Liver (tissue), 3 donors: ENCODE measurements at regions not wholly inside any gene's neighbourhood (a gene's known extent, or its start where the extent isn't known, plus 50 kb on each side); places are given as distances from the start of the nearest gene placed in this dataset.

ENCODE experiments used
- CTCF ChIP-seq: fragments of 150-350 bp; IDR thresholded peaks from 2 replicates; pipeline ENCODE4 v1.5.1; 2017; ENCODE audit warnings: improper control_type of control experiment, low read depth, low read length; ENCODE audit not compliant: missing input control
- EGR1 ChIP-seq, 2 donors: IDR thresholded peaks; 2 replicates each; pipeline ENCODE4 v1.6.1; 2016 to 2018; ENCODE audit warnings: antibody characterized with exemption in 2 of 2, low read depth in 2 of 2
- FOXA1 ChIP-seq: IDR thresholded peaks from 2 replicates; pipeline ENCODE4 v1.6.1; 2016; ENCODE audit warnings: antibody characterized with exemption
- FOXA2 ChIP-seq: IDR thresholded peaks from 2 replicates; pipeline ENCODE4 v1.6.1; 2016; ENCODE audit warnings: antibody characterized with exemption
- JUND ChIP-seq, 2 donors: IDR thresholded peaks; 2 replicates each; pipeline ENCODE4 v1.6.1; 2016; ENCODE audit warnings: antibody characterized with exemption in 2 of 2
- MAX ChIP-seq: IDR thresholded peaks from 2 replicates; pipeline ENCODE4 v1.6.1; 2016; ENCODE audit warnings: antibody characterized with exemption
- RAD21 ChIP-seq, 2 donors: IDR thresholded peaks; 2 replicates each; pipeline ENCODE4 v1.6.1; 2016; ENCODE audit warnings: antibody characterized with exemption in 2 of 2, mild to moderate bottlenecking in 2 of 2
- RXRA ChIP-seq, 2 donors: IDR thresholded peaks; 2 replicates each; pipeline ENCODE4 v1.6.1; 2017 to 2018; ENCODE audit warnings: antibody characterized with exemption in 2 of 2, mild to moderate bottlenecking in 1 of 2
- TAF1 ChIP-seq: conservative IDR thresholded peaks from 2 replicates; pipeline ENCODE4 v1.6.1; 2016; ENCODE audit warnings: antibody characterized with exemption, mild to moderate bottlenecking
- YY1 ChIP-seq: IDR thresholded peaks from 2 replicates; pipeline ENCODE4 v1.6.1; 2016; ENCODE audit warnings: antibody characterized with exemption, mild to moderate bottlenecking
- TF ChIP-seq, protein P1 (sequence below): IDR thresholded peaks from 2 replicates; pipeline ENCODE4 v1.6.1; 2016; ENCODE audit warnings: antibody characterized with exemption
- TF ChIP-seq, protein P2 (sequence below): IDR thresholded peaks from 2 replicates; pipeline ENCODE4 v1.6.1; 2016; ENCODE audit warnings: antibody characterized with exemption, mild to moderate bottlenecking
- TF ChIP-seq, protein P3 (sequence below): IDR thresholded peaks from 2 replicates; pipeline ENCODE4 v1.6.1; 2016; ENCODE audit warnings: antibody characterized with exemption
- donor health status: healthy.
- donor health status: healthy.

DNA sequence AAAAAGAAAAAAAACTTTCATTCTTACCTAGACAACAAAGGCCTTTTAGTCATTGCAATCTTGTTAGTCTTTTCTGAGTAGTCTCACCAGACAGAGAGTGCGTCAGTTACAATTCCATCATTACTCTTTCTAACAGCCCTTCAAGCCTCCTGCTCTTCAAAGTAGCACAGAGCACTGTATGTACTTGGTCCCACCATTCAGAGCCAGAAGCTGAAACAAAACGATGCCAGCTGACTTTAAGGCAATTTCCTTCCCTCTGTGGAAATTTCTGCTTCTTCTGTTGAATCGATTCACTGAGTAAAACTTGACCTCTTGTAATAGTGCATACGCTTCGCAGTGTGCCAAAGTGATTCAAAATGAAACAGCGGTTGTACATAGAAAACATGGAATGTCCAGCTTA, 57.7 kb upstream of the TENM3 start:
- TF ChIP-seq CTCF, result no peak
- TF ChIP-seq, protein P1, sequence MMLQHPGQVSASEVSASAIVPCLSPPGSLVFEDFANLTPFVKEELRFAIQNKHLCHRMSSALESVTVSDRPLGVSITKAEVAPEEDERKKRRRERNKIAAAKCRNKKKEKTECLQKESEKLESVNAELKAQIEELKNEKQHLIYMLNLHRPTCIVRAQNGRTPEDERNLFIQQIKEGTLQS, result no peak
- TF ChIP-seq, protein P2, sequence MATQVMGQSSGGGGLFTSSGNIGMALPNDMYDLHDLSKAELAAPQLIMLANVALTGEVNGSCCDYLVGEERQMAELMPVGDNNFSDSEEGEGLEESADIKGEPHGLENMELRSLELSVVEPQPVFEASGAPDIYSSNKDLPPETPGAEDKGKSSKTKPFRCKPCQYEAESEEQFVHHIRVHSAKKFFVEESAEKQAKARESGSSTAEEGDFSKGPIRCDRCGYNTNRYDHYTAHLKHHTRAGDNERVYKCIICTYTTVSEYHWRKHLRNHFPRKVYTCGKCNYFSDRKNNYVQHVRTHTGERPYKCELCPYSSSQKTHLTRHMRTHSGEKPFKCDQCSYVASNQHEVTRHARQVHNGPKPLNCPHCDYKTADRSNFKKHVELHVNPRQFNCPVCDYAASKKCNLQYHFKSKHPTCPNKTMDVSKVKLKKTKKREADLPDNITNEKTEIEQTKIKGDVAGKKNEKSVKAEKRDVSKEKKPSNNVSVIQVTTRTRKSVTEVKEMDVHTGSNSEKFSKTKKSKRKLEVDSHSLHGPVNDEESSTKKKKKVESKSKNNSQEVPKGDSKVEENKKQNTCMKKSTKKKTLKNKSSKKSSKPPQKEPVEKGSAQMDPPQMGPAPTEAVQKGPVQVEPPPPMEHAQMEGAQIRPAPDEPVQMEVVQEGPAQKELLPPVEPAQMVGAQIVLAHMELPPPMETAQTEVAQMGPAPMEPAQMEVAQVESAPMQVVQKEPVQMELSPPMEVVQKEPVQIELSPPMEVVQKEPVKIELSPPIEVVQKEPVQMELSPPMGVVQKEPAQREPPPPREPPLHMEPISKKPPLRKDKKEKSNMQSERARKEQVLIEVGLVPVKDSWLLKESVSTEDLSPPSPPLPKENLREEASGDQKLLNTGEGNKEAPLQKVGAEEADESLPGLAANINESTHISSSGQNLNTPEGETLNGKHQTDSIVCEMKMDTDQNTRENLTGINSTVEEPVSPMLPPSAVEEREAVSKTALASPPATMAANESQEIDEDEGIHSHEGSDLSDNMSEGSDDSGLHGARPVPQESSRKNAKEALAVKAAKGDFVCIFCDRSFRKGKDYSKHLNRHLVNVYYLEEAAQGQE, result no peak
- no peak for TF ChIP-seq JUND (IDR thresholded peaks at IDR 0.05)
- TF ChIP-seq, protein P3, sequence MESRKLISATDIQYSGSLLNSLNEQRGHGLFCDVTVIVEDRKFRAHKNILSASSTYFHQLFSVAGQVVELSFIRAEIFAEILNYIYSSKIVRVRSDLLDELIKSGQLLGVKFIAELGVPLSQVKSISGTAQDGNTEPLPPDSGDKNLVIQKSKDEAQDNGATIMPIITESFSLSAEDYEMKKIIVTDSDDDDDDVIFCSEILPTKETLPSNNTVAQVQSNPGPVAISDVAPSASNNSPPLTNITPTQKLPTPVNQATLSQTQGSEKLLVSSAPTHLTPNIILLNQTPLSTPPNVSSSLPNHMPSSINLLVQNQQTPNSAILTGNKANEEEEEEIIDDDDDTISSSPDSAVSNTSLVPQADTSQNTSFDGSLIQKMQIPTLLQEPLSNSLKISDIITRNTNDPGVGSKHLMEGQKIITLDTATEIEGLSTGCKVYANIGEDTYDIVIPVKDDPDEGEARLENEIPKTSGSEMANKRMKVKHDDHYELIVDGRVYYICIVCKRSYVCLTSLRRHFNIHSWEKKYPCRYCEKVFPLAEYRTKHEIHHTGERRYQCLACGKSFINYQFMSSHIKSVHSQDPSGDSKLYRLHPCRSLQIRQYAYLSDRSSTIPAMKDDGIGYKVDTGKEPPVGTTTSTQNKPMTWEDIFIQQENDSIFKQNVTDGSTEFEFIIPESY, result no peak
- TF ChIP-seq EGR1 (IDR thresholded peaks at IDR 0.05; ENCODE audit: low read depth in 2 of 2), result no peak
- TF ChIP-seq MAX, result no peak
- TF ChIP-seq FOXA1, result no peak
- no peak for TF ChIP-seq RXRA (IDR thresholded peaks at IDR 0.05)
- no peak for TF ChIP-seq RAD21 (IDR thresholded peaks at IDR 0.05)
- no peak for TF ChIP-seq YY1
- no peak for TF ChIP-seq TAF1
- TF ChIP-seq FOXA2, result no peak
